ENCODE measurements at regions not wholly inside any gene's neighbourhood (a gene's known extent, or its start where the extent isn't known, plus 50 kb on each side); places are given as distances from the start of the nearest gene placed in this dataset.
A peak's percentile ranks its signal among the peaks of the same experiment; 100 is the strongest.

- no peak for TF ChIP-seq CTCF (conservative IDR thresholded peaks at IDR 0.05; ENCODE audit: low read depth in 2 of 2)
- no peak for TF ChIP-seq ETS1 (IDR thresholded peaks at IDR 0.05)
- no peak for TF ChIP-seq STAT1 (IDR thresholded peaks at IDR 0.05; ENCODE audit: unreplicated experiment)
These were observed 597.8 kb upstream of the SLC10A2 start (continued) for GRCh38 chr13:103663996-103664395.

- Histone ChIP-seq H3K27ac (ENCODE audit: low read depth) (no peak overlapping the region), H3K36me3 (ENCODE audit: insufficient read depth) (no peaks in the 10 kb centered on the region), H2AFZ (no peak overlapping the region), H3K27me3 (ENCODE audit: insufficient read depth) (no peaks in the 10 kb centered on the region), H3K79me2 (replicated peaks; ENCODE audit: insufficient read depth) (no peaks in the 10 kb centered on the region), H3K4me2 (no peak overlapping the region), H3F3A (replicated peaks; ENCODE audit: low read depth) (no peaks in the 10 kb centered on the region), H3K4me1 (ENCODE audit: insufficient read depth) (no peaks in the 10 kb centered on the region), H3K4me3 (no peak overlapping the region), H3K9me2 (ENCODE audit: insufficient read depth) (0 out of 2 replicates have a peak, but pooled peaks cover 4% of the 10 kb centered on the region), H4K20me1 (replicated peaks; ENCODE audit: insufficient read depth) (no peaks in the 10 kb centered on the region)
- Mint-ChIP-seq H3K4me1 (peaks cover 4% of the 10 kb centered on the region; the same call in 2 of the 3 replicates), H3K4me3 (no peak overlapping the region), H3K9me3 (no peaks in the 10 kb centered on the region), H3K27ac (no peak overlapping the region), H3K36me3 (ENCODE audit: low read depth) (no peaks in the 10 kb centered on the region), H3K27me3 (ENCODE audit: insufficient read depth, low read depth, poor library complexity) (no peaks in the 10 kb centered on the region)
- no peak for ATAC-seq
- peak; percentile 4 for DNase-seq (ENCODE audit: low spot score)
- no peak for TF ChIP-seq JUNB (IDR thresholded peaks at IDR 0.05; ENCODE audit: unreplicated experiment)
- no peak for TF ChIP-seq ZNF114 (CRISPR knock-in tag; IDR thresholded peaks at IDR 0.05)
- no peak for TF ChIP-seq REST (IDR thresholded peaks at IDR 0.05; ENCODE audit: unreplicated experiment)
- no peak for TF ChIP-seq ZNF331 (CRISPR knock-in tag; IDR thresholded peaks at IDR 0.05; ENCODE audit: low read depth)
- no peak for TF ChIP-seq STAT1 (IDR thresholded peaks at IDR 0.05; ENCODE audit: unreplicated experiment)
- no peak for TF ChIP-seq CREB1 (CRISPR knock-in tag; IDR thresholded peaks at IDR 0.05; ENCODE audit: low read depth)
- no peak for TF ChIP-seq ETS1 (IDR thresholded peaks at IDR 0.05)
- TF ChIP-seq EZH2 (IDR thresholded peaks at IDR 0.05; ENCODE audit: low read depth, unreplicated experiment): no peak
- TF ChIP-seq ZNF462 (CRISPR knock-in tag; IDR thresholded peaks at IDR 0.05): no peak
- TF ChIP-seq NANOG (IDR thresholded peaks at IDR 0.05; ENCODE audit: borderline replicate concordance): no peak
These were observed 590.1 kb upstream of the SLC10A2 start for GRCh38 chr13:103656311-103656710.

All from GM23338 (cell line).